GM12878 (cell line): ENCODE measurements at regions not wholly inside any gene's neighbourhood (a gene's known extent, or its start where the extent isn't known, plus 50 kb on each side); places are given as distances from the start of the nearest gene placed in this dataset.

Experiments
- ATAC-seq: fragments of 200-7000 bp; cut with Tn5 transposase; 3 replicates; pipeline ENCODE4 v1.9.1; 2020; ENCODE audit warnings: mild to moderate bottlenecking, moderate library complexity
- BruUV-seq: library from RNA; stranded (reverse); fragments of 400-500 nt; replicated peaks from 2 replicates; lab custom pipeline; 2021; lab: Mats Ljungman, UMichigan
- CTCF ChIA-PET: fragments of 300-600 bp; sonication (Branson Sonifier 250); formaldehyde crosslinking; extraction: SDS; loops from one replicate; lab custom pipeline; 2021; ENCODE audit warnings: inconsistent platforms; lab: Yijun Ruan, JAX
- POLR2A ChIA-PET: fragments of 350-600 bp; formaldehyde crosslinking; extraction: SDS; loops from one replicate; lab custom pipeline; 2021; ENCODE audit warnings: inconsistent platforms; lab: Charles Lee
- RAD21 ChIA-PET: fragments of 300-600 bp; sonication (Branson Sonifier 250); formaldehyde crosslinking; loops from one replicate; lab custom pipeline; 2023; ENCODE audit warnings: antibody characterized with exemption; ENCODE audit not compliant: unreplicated experiment; lab: Charles Lee
- SMC1A ChIA-PET: fragments of 300-600 bp; sonication (Branson Sonifier 250); formaldehyde crosslinking; loops from one replicate; lab custom pipeline; 2023; ENCODE audit not compliant: unreplicated experiment, uncharacterized antibody; lab: Charles Lee
- DNase-seq: peaks from one replicate; pipeline ENCODE4 v3.0.0-alpha.2; 2011; ENCODE audit warnings: low read depth, low spot score
- FAIRE-seq: peaks from 3 replicates; lab custom pipeline; 2011; peaks lifted over from hg19 to GRCh38; lab: Jason Lieb, UNC
- H2AFZ ChIP-seq: 2 replicates; pipeline ENCODE4 v1.6.0; 2011; ENCODE audit warnings: low read depth, low read length, control low read depth; ENCODE audit not compliant: control insufficient read depth
- H3K27ac ChIP-seq: 2 replicates; pipeline ENCODE4 v1.5.1; 2011; ENCODE audit warnings: control low read depth; ENCODE audit not compliant: control insufficient read depth, insufficient read depth
- H3K27me3 ChIP-seq, 2 experiments: replicated peaks in 1 of 2; 2 replicates each; pipeline versions ENCODE4 v1.6.0 to v1.6.1; 2011; ENCODE audit warnings: low read length in 1 of 2; ENCODE audit not compliant: control insufficient read depth in 2 of 2, insufficient read depth in 2 of 2
- H3K36me3 ChIP-seq, 2 experiments: 2 replicates each; pipeline ENCODE4 v1.5.1; 2011; ENCODE audit warnings: low read length in 1 of 2; ENCODE audit not compliant: control insufficient read depth in 2 of 2, insufficient read depth in 2 of 2
- H3K4me1 ChIP-seq: 2 replicates; pipeline ENCODE4 v1.6.1; 2011; ENCODE audit warnings: mild to moderate bottlenecking, low read length, moderate library complexity, mixed read lengths; ENCODE audit not compliant: control insufficient read depth, insufficient read depth
- H3K4me2 ChIP-seq: 2 replicates; pipeline ENCODE4 v1.6.0; 2011; ENCODE audit warnings: control low read depth; ENCODE audit not compliant: control insufficient read depth, insufficient read depth
- H3K4me3 ChIP-seq: fragments of 200-600 bp; sonication (generic); 2 replicates; pipeline ENCODE4 v1.5.1; 2016
- H3K79me2 ChIP-seq: 2 replicates; pipeline ENCODE4 v1.6.0; 2011; ENCODE audit warnings: low read length; ENCODE audit not compliant: control insufficient read depth, insufficient read depth
- H3K9ac ChIP-seq: 2 replicates; pipeline ENCODE4 v1.8.0; 2011; ENCODE audit warnings: low read length, control low read depth, mixed read lengths; ENCODE audit not compliant: control insufficient read depth, insufficient read depth
- H3K9me3 ChIP-seq: replicated peaks from 3 replicates; pipeline ENCODE4 v1.5.1; 2011; ENCODE audit warnings: mild to moderate bottlenecking, low read length; ENCODE audit not compliant: control insufficient read depth, insufficient read depth
- H4K20me1 ChIP-seq: 2 replicates; pipeline ENCODE4 v1.6.0; 2011; ENCODE audit not compliant: control insufficient read depth, insufficient read depth
- ATF2 ChIP-seq: IDR thresholded peaks from 2 replicates; pipeline ENCODE4 v1.6.1; 2012; ENCODE audit warnings: low read length, inconsistent platforms
- ATF3 ChIP-seq: IDR thresholded peaks from 2 replicates; pipeline ENCODE4 v1.6.1; 2011; ENCODE audit warnings: low read depth, mild to moderate bottlenecking, low read length, moderate library complexity, borderline replicate concordance; ENCODE audit errors: extremely low read depth
- CREM ChIP-seq: IDR thresholded peaks from 2 replicates; pipeline ENCODE4 v1.6.1; 2014; ENCODE audit warnings: antibody characterized with exemption, low read depth
- E4F1 ChIP-seq: fragments of 450-650 bp; IDR thresholded peaks from 2 replicates; pipeline ENCODE4 v1.6.1; 2018; ENCODE audit warnings: borderline replicate concordance, mild to moderate bottlenecking; ENCODE audit not compliant: partially characterized antibody
- ETV6 ChIP-seq, 2 experiments: fragments of 450-650 bp in 1 of 2; IDR thresholded peaks in 1 of 2; conservative IDR thresholded peaks in 1 of 2; 2 replicates each; pipeline ENCODE4 v1.6.1; 2014; ENCODE audit warnings: antibody characterized with exemption in 1 of 2, borderline replicate concordance in 1 of 2, low read depth in 1 of 2, mild to moderate bottlenecking in 1 of 2, moderate library complexity in 1 of 2
- HCFC1 ChIP-seq: fragments of 150-350 bp; IDR thresholded peaks from 2 replicates; pipeline ENCODE4 v1.6.1; 2014; ENCODE audit warnings: low read length
- HDAC2 ChIP-seq: fragments of 200-600 bp; sonication (generic); IDR thresholded peaks from 2 replicates; pipeline ENCODE4 v1.6.1; 2017
- IRF5 ChIP-seq: fragments of 450-650 bp; IDR thresholded peaks from 2 replicates; pipeline ENCODE4 v1.6.1; 2017; ENCODE audit warnings: borderline replicate concordance
- MYC ChIP-seq: IDR thresholded peaks from 2 replicates; pipeline ENCODE4 v1.6.1; 2011; ENCODE audit warnings: mild to moderate bottlenecking, low read length, moderate library complexity, inconsistent platforms; ENCODE audit not compliant: insufficient read depth, insufficient replicate concordance, insufficient read length, severe bottlenecking
- NFYB ChIP-seq: IDR thresholded peaks from 2 replicates; pipeline ENCODE4 v1.6.1; 2011; ENCODE audit warnings: low read depth, mild to moderate bottlenecking, low read length, improper control_type of control experiment, moderate library complexity; ENCODE audit not compliant: insufficient read depth
- PAX8 ChIP-seq: fragments of 450-650 bp; IDR thresholded peaks from 2 replicates; pipeline ENCODE4 v1.6.1; 2017; ENCODE audit warnings: mild to moderate bottlenecking, moderate library complexity
- POLR2A ChIP-seq: IDR thresholded peaks from 2 replicates; pipeline ENCODE4 v1.6.1; 2011; ENCODE audit warnings: low read depth, mild to moderate bottlenecking, low read length
- TBL1XR1 ChIP-seq: IDR thresholded peaks from 2 replicates; pipeline ENCODE4 v1.6.1; 2012; ENCODE audit warnings: low read depth, low read length, improper control_type of control experiment
- YY1 ChIP-seq: IDR thresholded peaks from 2 replicates; pipeline ENCODE4 v1.6.1; 2011; ENCODE audit warnings: low read depth, mild to moderate bottlenecking, low read length
- ZNF207 ChIP-seq: fragments of 450-650 bp; IDR thresholded peaks from 2 replicates; pipeline ENCODE4 v1.6.1; 2014; ENCODE audit warnings: antibody characterized with exemption, mild to moderate bottlenecking, borderline replicate concordance
- ZNF592 ChIP-seq: fragments of 450-650 bp; IDR thresholded peaks from 2 replicates; pipeline ENCODE4 v1.6.1; 2017; ENCODE audit warnings: mild to moderate bottlenecking, moderate library complexity
- WGBS: methylation state at CpG from one replicate; pipeline ENCODE4 v1.1.6; 2016; ENCODE audit warnings: low lambda C conversion rate; ENCODE audit not compliant: insufficient replicate concordance, insufficient coverage; ENCODE audit errors: missing lambda C conversion rate; 5-methylcytosine and 5-hydroxymethylcytosine counted together
- in situ Hi-C: fragments of 300-500 bp; cut with MboI; formaldehyde crosslinking; loops from 9 replicates; pipeline ENCODE4 v1.14.3; 2018; ENCODE audit warnings: mixed read lengths
- intact Hi-C: fragments of 100-400 bp; cut with micrococcal nuclease; formaldehyde crosslinking; loops from one replicate; pipeline ENCODE4 v1.14.2; 2022; ENCODE audit not compliant: unreplicated experiment

- no peaks in the 10 kb centered on the region for H4K20me1 ChIP-seq
- intact Hi-C loops: no loop called here
- FAIRE-seq: no peak
- no peak overlapping the region for H3K9ac ChIP-seq
- in situ Hi-C loops: no loop called here
- CTCF ChIA-PET: no interaction called here
- H3K4me1 ChIP-seq: no peaks in the 10 kb centered on the region
- H3K4me3 ChIP-seq: no peak overlapping the region
- no peak overlapping the region for H3K27ac ChIP-seq
- H3K36me3 ChIP-seq: no peaks in the 10 kb centered on the region
- SMC1A ChIA-PET: no interaction called here
- no peaks in the 10 kb centered on the region for H3K9me3 ChIP-seq
- DNase-seq: no peak
- RAD21 ChIA-PET: no interaction called here
- POLR2A ChIA-PET: no interaction called here
- H3K79me2 ChIP-seq: no peaks in the 10 kb centered on the region
- no peaks in the 10 kb centered on the region; a peak in 2 of 4 replicates for H3K27me3 ChIP-seq
- no peak for ATAC-seq
- no TSS peak for BruUV-seq
- no peak overlapping the region for H2AFZ ChIP-seq
- no peak overlapping the region for H3K4me2 ChIP-seq
- 37% methylated on average over 14 of the region's 14 CpGs for WGBS
- TF ChIP-seq CREM: no peak
- TF ChIP-seq TBL1XR1: no peak
- no peak for TF ChIP-seq ATF2
- no peak for TF ChIP-seq ATF3
- no peak for TF ChIP-seq MYC
- no peak for TF ChIP-seq HDAC2
- TF ChIP-seq NFYB: no peak
- TF ChIP-seq YY1: no peak
- TF ChIP-seq POLR2A: no peak
- TF ChIP-seq IRF5: no peak
- no peak for TF ChIP-seq E4F1
- no peak for TF ChIP-seq ZNF592
- no peak for TF ChIP-seq PAX8
- TF ChIP-seq ETV6 (conservative IDR thresholded peaks at IDR 0.05 in 1 of 2, IDR thresholded peaks at IDR 0.05 in 1 of 2; ENCODE audit: borderline replicate concordance in 1 of 2, low read depth in 1 of 2): no peak
- TF ChIP-seq HCFC1: no peak
- TF ChIP-seq ZNF207: no peak
Observed at GRCh38 chr2:130287656-130288026, 55.1 kb upstream of the IMP4 start.
